GM12891 (cell line): ENCODE measurements at regions not wholly inside any gene's neighbourhood (a gene's known extent, or its start where the extent isn't known, plus 50 kb on each side); places are given as distances from the start of the nearest gene placed in this dataset.

Experiments used
- DNase-seq: peaks from one replicate; pipeline ENCODE4 v3.0.0; 2011; ENCODE audit warnings: low spot score; ENCODE audit not compliant: insufficient read length
- FAIRE-seq: peaks from 2 replicates; lab custom pipeline; 2011; peaks lifted over from hg19 to GRCh38; lab: Jason Lieb, UNC
- PAX5 ChIP-seq: IDR thresholded peaks from 2 replicates; pipeline ENCODE4 v1.6.1; 2011; ENCODE audit warnings: low read length, moderate library complexity, mild to moderate bottlenecking; ENCODE audit not compliant: insufficient read depth, severe bottlenecking
- POLR2A ChIP-seq: IDR thresholded peaks from 2 replicates; pipeline ENCODE4 v1.6.1; 2011; ENCODE audit warnings: low read depth, low read length, control low read depth
- POLR2AphosphoS5 ChIP-seq: IDR thresholded peaks from 2 replicates; pipeline ENCODE4 v1.6.1; 2011; ENCODE audit warnings: low read depth, low read length, control low read depth
- POU2F2 ChIP-seq: IDR thresholded peaks from 2 replicates; pipeline ENCODE4 v1.6.1; 2011; ENCODE audit warnings: low read depth, mild to moderate bottlenecking, control low read depth, low read length, moderate library complexity
- SPI1 ChIP-seq: IDR thresholded peaks from 2 replicates; pipeline ENCODE4 v1.6.1; 2011; ENCODE audit warnings: low read depth, low read length, control low read depth
- TAF1 ChIP-seq: IDR thresholded peaks from 2 replicates; pipeline ENCODE4 v1.6.1; 2011; ENCODE audit warnings: low read depth, low read length, control low read depth

- DNase-seq (no peak), FAIRE-seq (no peak)
- TF ChIP-seq TAF1 (no peak), PAX5 (no peak), SPI1 (no peak), POLR2AphosphoS5 (no peak), POU2F2 (no peak), POLR2A (no peak)
Observed at GRCh38 chr10:126722726-126723125, 52.2 kb upstream of the C10orf90 start.

- FAIRE-seq = no peak
- TF ChIP-seq PAX5 = no peak
- TF ChIP-seq POLR2AphosphoS5 = no peak
- no peak for TF ChIP-seq TAF1
- TF ChIP-seq SPI1 = no peak
- TF ChIP-seq POLR2A = no peak
- TF ChIP-seq POU2F2 = no peak
- DNase-seq = no peak
Observed at GRCh38 chr10:126723226-126723625, 52.7 kb upstream of the C10orf90 start.

GRCh38 chr10:126729314-126729870 is 58.9 kb upstream of the C10orf90 start:
- DNase-seq = no peak
- TF ChIP-seq POLR2A = no peak
- no peak for TF ChIP-seq PAX5
- TF ChIP-seq POU2F2 = no peak
- no peak for TF ChIP-seq SPI1
- TF ChIP-seq POLR2AphosphoS5 = no peak
- TF ChIP-seq TAF1 = no peak
- no peak for FAIRE-seq

GRCh38 chr10:126730856-126731609 is 60.5 kb upstream of the C10orf90 start:
- no peak for TF ChIP-seq POU2F2
- no peak for FAIRE-seq
- no peak for DNase-seq

- FAIRE-seq (no peak), DNase-seq (no peak)
- no peak for TF ChIP-seq SPI1
- TF ChIP-seq POU2F2 = no peak
- no peak for TF ChIP-seq POLR2A
- TF ChIP-seq TAF1 = no peak
- no peak for TF ChIP-seq POLR2AphosphoS5
- TF ChIP-seq PAX5 = no peak
Observed at GRCh38 chr10:126731610-126731990, 61.1 kb upstream of the C10orf90 start.

- DNase-seq (no peak), FAIRE-seq (no peak)
- TF ChIP-seq POU2F2 (no peak), POLR2A (no peak), POLR2AphosphoS5 (no peak), SPI1 (no peak), TAF1 (no peak), PAX5 (no peak)
Observed at GRCh38 chr10:126732308-126732707, 61.8 kb upstream of the C10orf90 start.

GRCh38 chr10:126732868-126733267 is 62.4 kb upstream of the C10orf90 start:
- DNase-seq = no peak
- TF ChIP-seq SPI1 (no peak), PAX5 (no peak), POU2F2 (no peak), TAF1 (no peak), POLR2A (no peak), POLR2AphosphoS5 (no peak)
- FAIRE-seq = no peak

GRCh38 chr10:126734015-126734414 is 63.5 kb upstream of the C10orf90 start:
- TF ChIP-seq PAX5 (no peak), TAF1 (no peak)
- DNase-seq = no peak

GRCh38 chr10:126734967-126735366 is 64.5 kb upstream of the C10orf90 start:
- no peak for FAIRE-seq
- DNase-seq = no peak
- TF ChIP-seq PAX5 = no peak
- TF ChIP-seq POLR2AphosphoS5 = no peak
- no peak for TF ChIP-seq TAF1
- TF ChIP-seq POU2F2 = no peak
- no peak for TF ChIP-seq POLR2A
- no peak for TF ChIP-seq SPI1

More at GRCh38 chr10:126734015-126734414, 63.5 kb upstream of the C10orf90 start:
- no peak for FAIRE-seq

GRCh38 chr10:126736142-126736541 is 65.6 kb upstream of the C10orf90 start:
- no peak for TF ChIP-seq POU2F2
- FAIRE-seq = no peak
- DNase-seq = no peak
